B cell (primary cell): ENCODE measurements at regions not wholly inside any gene's neighbourhood (a gene's known extent, or its start where the extent isn't known, plus 50 kb on each side); places are given as distances from the start of the nearest gene placed in this dataset.

Experiments used
- ATAC-seq: fragments of 200-7000 bp; cut with Tn5 transposase; one replicate; pipeline ENCODE4 v1.10.0; 2021; ENCODE audit warnings: low read depth, mild to moderate bottlenecking, moderate number of reproducible peaks, moderate library complexity
- CTCF ChIA-PET: fragments of 350-600 bp; sonication (Branson Sonifier 250); formaldehyde crosslinking; loops from one replicate; lab custom pipeline; 2021; ENCODE audit warnings: antibody characterized with exemption, inconsistent platforms; lab: Charles Lee
- POLR2A ChIA-PET: fragments of 350-600 bp; sonication (Branson Sonifier 250); formaldehyde crosslinking; loops from one replicate; lab custom pipeline; 2021; ENCODE audit warnings: antibody characterized with exemption; lab: Charles Lee
- DNase-seq: peaks from one replicate; pipeline ENCODE4 v3.0.0; 2013
- H2AFZ ChIP-seq: 2 replicates; pipeline ENCODE4 v1.6.1; 2012; ENCODE audit warnings: mild to moderate bottlenecking, low read depth, low read length; ENCODE audit not compliant: insufficient read depth, poor library complexity, severe bottlenecking
- H3K27ac ChIP-seq, 2 donors: 1 replicate in 1 of 2; 2 replicates in 1 of 2; pipeline ENCODE4 v1.5.1; 2012 to 2013; ENCODE audit warnings: low read length in 2 of 2, mild to moderate bottlenecking in 2 of 2, moderate library complexity in 1 of 2
- H3K27me3 ChIP-seq, 4 experiments: fragments of 200-600 bp in 1 of 4; sonication (generic) in 1 of 4; replicated peaks in 1 of 4; 1 replicate in 2 of 4; 2 replicates in 2 of 4; pipeline versions ENCODE4 v1.6.1 to v1.7.0; 2013 to 2016; ENCODE audit warnings: low read length in 3 of 4, mild to moderate bottlenecking in 2 of 4, mixed read lengths in 1 of 4, moderate library complexity in 1 of 4; ENCODE audit not compliant: insufficient read depth in 4 of 4, control insufficient read depth in 3 of 4; ENCODE audit errors: control extremely low read depth in 1 of 4
- H3K36me3 ChIP-seq, 2 experiments: replicated peaks in 1 of 2; 1 replicate in 1 of 2; 2 replicates in 1 of 2; pipeline versions ENCODE4 v1.6.1 to v1.7.1; 2013; ENCODE audit warnings: low read length in 1 of 2; ENCODE audit not compliant: insufficient read depth in 2 of 2, control insufficient read depth in 1 of 2; ENCODE audit errors: control extremely low read depth in 1 of 2, extremely low read depth in 1 of 2
- H3K4me1 ChIP-seq, 2 donors: fragments of 200-600 bp in 1 of 2; sonication (generic) in 1 of 2; 1 replicate in 1 of 2; 2 replicates in 1 of 2; pipeline versions ENCODE4 v1.5.1 to v1.6.1; 2013 to 2017; ENCODE audit warnings: low read length in 2 of 2; ENCODE audit not compliant: control insufficient read depth in 2 of 2, insufficient read depth in 2 of 2
- H3K4me2 ChIP-seq: replicated peaks from 2 replicates; pipeline ENCODE3; 2012; ENCODE audit warnings: mild to moderate bottlenecking, low read depth, low read length; ENCODE audit not compliant: poor library complexity, severe bottlenecking
- H3K4me3 ChIP-seq, 5 experiments: fragments of 200-600 bp in 1 of 5; sonication (generic) in 1 of 5; 1 replicate in 3 of 5; 2 replicates in 2 of 5; pipeline versions ENCODE4 v1.5.1 to v1.7.0; 2011 to 2016; ENCODE audit warnings: low read length in 4 of 5, mild to moderate bottlenecking in 4 of 5, low read depth in 2 of 5, control low read depth in 1 of 5, moderate library complexity in 1 of 5; ENCODE audit not compliant: insufficient read depth in 1 of 5; ENCODE audit errors: control extremely low read depth in 1 of 5, extremely low read depth in 1 of 5
- H3K79me2 ChIP-seq: fragments of 200-600 bp; sonication (generic); one replicate; pipeline ENCODE4 v1.6.0; 2016; ENCODE audit warnings: low read length; ENCODE audit not compliant: control insufficient read depth, insufficient read depth
- H3K9ac ChIP-seq: fragments of 200-600 bp; sonication (generic); 2 replicates; pipeline ENCODE4 v1.6.1; 2017; ENCODE audit warnings: mild to moderate bottlenecking, low read length, moderate library complexity
- H3K9me3 ChIP-seq, 3 donors: one replicate each; pipeline versions ENCODE4 v1.6.1 to v1.7.1; 2013; ENCODE audit warnings: low read length in 2 of 3; ENCODE audit not compliant: control insufficient read depth in 2 of 3, insufficient read depth in 1 of 3; ENCODE audit errors: control extremely low read depth in 1 of 3
- H4K20me1 ChIP-seq: 2 replicates; pipeline ENCODE4 v1.6.0; 2012; ENCODE audit warnings: mild to moderate bottlenecking, low read length; ENCODE audit not compliant: insufficient read depth, control insufficient read depth, poor library complexity, severe bottlenecking
- H3K27ac Mint-ChIP-seq: one replicate; pipeline ENCODE4 v1.8.0; 2021; ENCODE audit warnings: mixed read lengths
- H3K27me3 Mint-ChIP-seq: one replicate; pipeline ENCODE4 v1.8.0; 2021; ENCODE audit warnings: mixed read lengths
- H3K4me1 Mint-ChIP-seq: one replicate; pipeline ENCODE4 v1.8.0; 2021; ENCODE audit warnings: mixed read lengths
- H3K4me3 Mint-ChIP-seq: one replicate; pipeline ENCODE4 v1.8.0; 2021; ENCODE audit warnings: mixed read lengths
- H3K9me3 Mint-ChIP-seq: one replicate; pipeline ENCODE4 v1.8.0; 2022; ENCODE audit warnings: mixed read lengths; ENCODE audit not compliant: insufficient read depth
- CTCF ChIP-seq: fragments of 200-600 bp; IDR thresholded peaks from one replicate; pipeline ENCODE4 v1.8.0; 2022; ENCODE audit warnings: antibody characterized with exemption, mild to moderate bottlenecking
- EZH2 ChIP-seq: IDR thresholded peaks from 2 replicates; pipeline ENCODE4 v1.6.1; 2012; ENCODE audit warnings: borderline replicate concordance, low read depth, mild to moderate bottlenecking, moderate library complexity, low read length; ENCODE audit not compliant: insufficient read depth, poor library complexity, severe bottlenecking
- WGBS: methylation state at CpG from one replicate; pipeline ENCODE4 v1.1.5; 2013; ENCODE audit warnings: missing lambda C conversion rate; ENCODE audit not compliant: insufficient coverage; 5-methylcytosine and 5-hydroxymethylcytosine counted together
- intact Hi-C: fragments of 100-400 bp; cut with micrococcal nuclease; formaldehyde crosslinking; loops from one replicate; pipeline ENCODE4 v1.10.0; 2022

- no peaks in the 10 kb centered on the region for H3K4me1 ChIP-seq
- no peaks in the 10 kb centered on the region for H3K9me3 Mint-ChIP-seq
- CTCF ChIA-PET = no interaction called here
- no peaks in the 10 kb centered on the region for H3K27me3 ChIP-seq
- H3K27ac ChIP-seq = no peak overlapping the region
- H3K27ac Mint-ChIP-seq = no peak overlapping the region
- H3K4me3 Mint-ChIP-seq = no peak overlapping the region
- no peaks in the 10 kb centered on the region for H3K36me3 ChIP-seq
- TF ChIP-seq EZH2 = no peak
- H3K9ac ChIP-seq = no peak overlapping the region
- DNase-seq (no peak), ATAC-seq (no peak)
- 71% methylated on average over 1 of the region's 3 CpGs for WGBS
- no peak overlapping the region for H3K4me3 ChIP-seq
- POLR2A ChIA-PET = no interaction called here
- no peaks in the 10 kb centered on the region for H4K20me1 ChIP-seq
- no peaks in the 10 kb centered on the region for H3K9me3 ChIP-seq
- H2AFZ ChIP-seq = no peak overlapping the region
- no peaks in the 10 kb centered on the region for H3K27me3 Mint-ChIP-seq
- H3K79me2 ChIP-seq = no peaks in the 10 kb centered on the region
- H3K4me2 ChIP-seq = no peak overlapping the region
- no peaks in the 10 kb centered on the region for H3K4me1 Mint-ChIP-seq
- intact Hi-C loops = no loop called here
Measured at GRCh38 chr4:147340591-147341120, 140.2 kb upstream of the EDNRA start.

- no peak for TF ChIP-seq EZH2
- TF ChIP-seq CTCF = no peak
- no peaks in the 10 kb centered on the region for H4K20me1 ChIP-seq
- no peak overlapping the region for H3K27ac Mint-ChIP-seq
- H3K4me2 ChIP-seq = no peak overlapping the region
- ChIA-PET CTCF (no interaction called here), POLR2A (no interaction called here)
- H3K4me3 Mint-ChIP-seq = no peak overlapping the region
- no CpG with 5 or more reads among the region's 1 CpG for WGBS
- no peaks in the 10 kb centered on the region for H3K4me1 Mint-ChIP-seq
- no peaks in the 10 kb centered on the region for H3K9me3 Mint-ChIP-seq
- no peaks in the 10 kb centered on the region for H3K79me2 ChIP-seq
- DNase-seq = no peak
- H3K27me3 Mint-ChIP-seq = no peaks in the 10 kb centered on the region
- H3K4me1 ChIP-seq = no peaks in the 10 kb centered on the region
- no peaks in the 10 kb centered on the region for H3K9me3 ChIP-seq
- H2AFZ ChIP-seq = no peak overlapping the region
- intact Hi-C loops = no loop called here
- H3K4me3 ChIP-seq = no peak overlapping the region
- H3K36me3 ChIP-seq = no peaks in the 10 kb centered on the region
- H3K27ac ChIP-seq = no peak overlapping the region
- H3K27me3 ChIP-seq = no peaks in the 10 kb centered on the region
- H3K9ac ChIP-seq = no peak overlapping the region
- no peak for ATAC-seq
Measured at GRCh38 chr4:147343692-147344091, 137.2 kb upstream of the EDNRA start.
